GM19395 (cell line): ENCODE measurements at regions not wholly inside any gene's neighbourhood (a gene's known extent, or its start where the extent isn't known, plus 50 kb on each side); places are given as distances from the start of the nearest gene placed in this dataset.
"Not testable (repeated sequence)": the region's sequence is repeated elsewhere in the genome, so short reads cannot be mapped to it uniquely, and the experiment has no call there.

Experiments used
- ATAC-seq: cut with Tn5 transposase; IDR thresholded peaks from one replicate; pipeline ENCODE4 v1.9.1; 2021; ENCODE audit warnings: mild to moderate bottlenecking, moderate library complexity; ENCODE audit not compliant: unreplicated experiment

DNA sequence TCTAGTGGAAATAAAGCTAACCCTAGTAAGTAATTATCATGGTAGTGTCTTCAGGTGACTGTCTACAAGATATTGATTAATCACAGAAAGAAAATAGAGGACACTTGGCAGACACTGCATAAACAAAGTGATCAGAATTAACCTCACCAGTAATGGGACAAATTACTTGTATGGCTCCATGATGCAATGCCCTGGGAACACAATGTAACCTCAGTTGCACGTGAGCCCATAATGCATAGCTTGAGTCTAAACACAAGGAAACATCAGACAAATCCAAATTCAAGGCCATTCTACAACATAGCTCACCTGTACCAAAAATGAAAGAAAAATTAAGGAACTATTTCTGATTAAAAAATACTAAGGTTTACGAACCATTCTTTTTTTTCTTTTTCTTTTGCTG lies 92.4 kb upstream of the SSTR4 start:
- ATAC-seq, result no peak

DNA sequence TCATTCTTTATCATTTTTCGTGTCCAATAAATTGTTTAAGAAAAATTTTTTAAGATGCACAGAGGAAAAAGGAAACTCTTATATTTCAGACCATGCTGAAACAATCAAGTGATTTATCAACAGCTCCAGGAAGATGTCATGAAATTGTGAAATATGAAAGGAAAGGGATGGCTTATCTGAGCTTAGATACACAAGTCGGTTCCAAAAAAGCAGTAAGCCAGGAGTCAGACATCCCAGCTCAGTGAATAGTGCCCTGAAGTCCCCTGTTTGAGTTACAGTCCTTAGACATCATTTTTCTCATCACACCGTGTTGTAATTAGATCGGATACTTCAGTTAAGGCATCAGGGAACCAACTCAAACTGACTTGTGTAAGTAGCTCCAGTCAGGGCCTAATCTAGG lies 91.0 kb upstream of the SSTR4 start:
- ATAC-seq, result no peak

DNA sequence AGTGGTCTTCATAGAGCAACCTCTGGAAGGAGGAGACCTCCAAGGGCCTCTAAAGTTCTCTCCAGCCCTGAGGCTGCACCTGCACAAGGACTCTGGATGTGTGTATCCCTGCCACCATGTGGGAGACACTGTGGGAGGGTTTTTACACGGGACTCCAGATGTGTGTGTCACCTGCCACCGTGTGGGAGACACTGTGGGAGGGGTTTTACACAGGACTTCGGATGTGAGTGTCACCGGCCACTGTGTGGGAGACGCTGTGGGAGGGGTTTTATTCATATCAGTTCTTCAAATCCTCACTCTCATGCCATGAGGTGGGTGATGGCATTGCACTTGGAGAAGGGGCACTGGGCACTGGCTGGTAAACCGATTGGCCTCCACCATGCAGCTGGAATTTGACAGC lies 90.2 kb upstream of the SSTR4 start:
- no peak for ATAC-seq

DNA sequence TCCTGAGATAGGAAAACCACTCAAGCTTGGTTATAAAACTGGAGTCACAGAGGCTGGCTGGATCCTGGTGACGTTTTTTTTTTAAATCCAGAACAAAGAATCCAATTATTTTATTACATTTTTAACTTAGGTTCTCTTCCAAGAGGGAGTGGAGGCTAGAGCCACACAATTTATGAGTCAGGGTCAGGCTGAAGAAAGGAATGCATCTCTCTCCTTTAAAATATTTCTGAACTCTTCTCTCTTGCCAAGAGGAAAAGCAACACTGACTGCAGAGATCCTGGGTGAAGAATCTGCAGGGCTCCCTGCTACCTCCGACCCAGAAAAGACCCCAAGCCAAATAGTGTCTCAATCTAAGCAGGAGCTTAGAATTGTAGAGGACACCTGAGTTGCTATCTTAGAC lies 88.5 kb upstream of the SSTR4 start:
- ATAC-seq, result no peak

DNA sequence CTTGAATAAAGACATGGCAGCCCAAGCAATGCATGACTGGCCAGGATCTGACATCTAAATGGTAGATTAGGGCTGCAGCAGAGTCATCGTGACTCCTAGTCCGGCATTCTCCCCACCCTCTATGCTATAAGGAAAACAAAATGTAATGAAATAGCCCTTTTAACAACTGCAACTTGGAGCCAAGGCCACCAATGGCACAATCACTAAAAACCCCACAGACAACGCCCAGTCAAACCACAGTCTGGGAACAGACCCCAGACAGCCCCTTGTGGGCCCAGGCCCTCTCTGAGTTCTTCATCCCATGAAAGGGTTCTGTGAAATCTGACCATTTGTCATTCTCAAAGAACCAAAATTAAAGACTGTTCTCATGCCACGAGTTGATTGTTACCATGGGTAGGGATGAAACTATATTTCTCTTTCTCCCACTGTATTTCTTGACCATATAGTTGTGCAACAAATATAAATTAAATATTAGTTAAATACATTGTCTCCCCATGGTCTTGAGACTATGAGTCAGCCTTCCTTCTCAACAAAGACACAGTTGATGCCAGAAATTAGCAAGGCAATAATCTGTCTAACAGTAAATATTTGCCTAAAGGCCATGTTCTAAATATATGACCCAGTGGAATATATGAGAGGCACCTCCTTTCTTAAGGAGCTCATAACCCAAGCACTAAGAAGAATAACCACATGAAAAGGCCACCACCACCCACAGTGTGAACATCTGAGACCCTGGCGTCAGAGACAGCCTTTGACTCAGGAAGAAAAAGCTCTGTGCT lies 85.6 kb upstream of the SSTR4 start:
- ATAC-seq, result no peak

DNA sequence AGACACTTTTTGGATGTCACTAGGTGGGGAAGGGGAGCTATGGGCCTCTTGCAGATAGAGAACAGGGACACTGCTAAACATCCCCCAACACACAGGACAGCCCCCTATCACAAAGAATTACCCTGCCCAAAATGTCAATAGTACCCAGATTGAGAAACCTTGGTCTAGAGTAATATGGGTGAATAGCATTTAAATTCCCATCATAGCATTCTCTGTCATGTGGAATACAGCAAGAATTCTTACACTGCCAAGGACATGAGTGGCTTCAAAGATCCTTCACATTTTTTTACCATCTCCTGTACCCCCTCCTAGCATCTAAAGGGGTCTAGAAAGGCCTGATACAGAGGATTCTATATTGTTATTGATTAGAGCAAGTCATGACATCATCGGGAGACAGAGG lies 83.1 kb upstream of the SSTR4 start:
- no peak for ATAC-seq

DNA sequence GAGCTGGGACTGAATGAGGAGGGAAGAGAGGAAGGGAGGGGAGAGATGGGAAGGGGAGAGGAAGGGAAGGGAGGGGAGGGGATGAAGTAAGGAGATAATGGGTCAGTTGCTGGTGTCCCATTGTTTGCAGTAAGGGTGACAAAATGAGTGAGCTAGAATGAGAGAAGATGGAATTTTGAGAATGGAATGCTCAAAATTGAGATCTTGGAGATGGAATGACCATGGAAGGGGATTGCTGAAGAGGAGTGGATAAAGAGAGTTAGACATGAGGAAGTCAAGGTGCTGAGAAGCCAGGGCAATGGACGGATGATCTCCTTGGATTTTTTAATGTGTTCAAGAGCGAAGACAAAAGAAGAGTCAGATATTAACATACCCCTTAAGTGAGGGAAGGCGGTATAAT lies 80.5 kb upstream of the SSTR4 start:
- no peak for ATAC-seq

DNA sequence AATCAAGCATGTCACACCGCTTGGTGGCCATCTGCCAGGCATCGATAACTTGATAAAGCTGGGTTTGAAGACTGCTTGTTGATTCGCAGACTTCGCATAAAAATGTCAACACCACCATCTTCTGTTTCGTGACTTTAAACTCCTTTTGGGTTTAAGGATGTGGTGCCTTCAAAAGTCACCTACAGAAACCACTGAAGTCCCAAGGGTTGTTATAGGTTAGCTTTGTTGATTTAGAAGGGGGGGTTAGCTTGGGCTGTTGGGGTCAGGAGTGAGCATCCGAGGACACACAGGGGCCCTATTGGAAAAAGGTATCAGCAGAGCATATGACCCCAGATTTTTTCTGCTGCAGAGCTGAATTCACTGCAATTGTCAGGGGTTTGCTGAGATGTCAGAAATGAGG lies 76.7 kb upstream of the SSTR4 start:
- no peak for ATAC-seq

DNA sequence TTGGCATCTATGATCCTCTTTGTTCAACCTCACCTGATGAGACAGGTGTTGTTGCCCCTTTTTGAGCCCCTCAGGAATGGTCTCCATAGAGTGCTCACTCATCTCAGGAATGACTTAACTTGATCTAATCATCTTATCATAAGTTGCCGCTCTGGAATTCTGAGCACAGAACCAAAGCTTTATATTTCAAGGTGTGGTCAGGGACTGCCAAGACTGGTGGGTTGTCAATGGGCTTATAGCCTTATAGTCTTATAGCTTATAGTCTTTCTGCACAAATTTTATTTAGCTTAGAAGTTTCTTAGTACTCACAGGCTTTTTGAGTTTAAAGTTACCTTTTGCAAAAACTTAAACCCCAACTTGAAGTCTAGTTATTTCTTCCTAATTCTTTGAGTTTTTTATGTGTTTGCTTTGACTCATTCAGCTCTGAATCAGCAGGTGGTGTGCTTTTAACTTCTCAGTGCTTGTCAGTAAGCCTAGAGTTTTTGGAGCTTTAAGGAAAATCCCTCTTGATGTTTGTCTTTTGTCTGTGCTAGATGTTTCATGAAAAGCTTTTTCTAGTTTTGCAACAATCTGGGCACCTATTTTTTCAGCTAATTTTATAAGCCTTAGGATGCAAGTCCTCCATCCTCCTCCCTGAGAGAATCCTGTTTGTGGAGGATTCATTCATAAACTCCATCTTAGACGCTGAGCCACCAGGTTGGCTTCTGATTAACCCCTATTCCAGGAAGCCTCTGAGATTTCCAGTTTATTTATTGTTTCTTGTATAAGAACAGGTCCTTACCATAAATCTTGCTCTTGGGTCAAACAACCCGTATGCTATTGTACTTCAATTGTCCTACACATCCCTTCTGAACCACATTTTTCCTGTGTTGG lies 72.3 kb upstream of the SSTR4 start:
- ATAC-seq, result no peak

DNA sequence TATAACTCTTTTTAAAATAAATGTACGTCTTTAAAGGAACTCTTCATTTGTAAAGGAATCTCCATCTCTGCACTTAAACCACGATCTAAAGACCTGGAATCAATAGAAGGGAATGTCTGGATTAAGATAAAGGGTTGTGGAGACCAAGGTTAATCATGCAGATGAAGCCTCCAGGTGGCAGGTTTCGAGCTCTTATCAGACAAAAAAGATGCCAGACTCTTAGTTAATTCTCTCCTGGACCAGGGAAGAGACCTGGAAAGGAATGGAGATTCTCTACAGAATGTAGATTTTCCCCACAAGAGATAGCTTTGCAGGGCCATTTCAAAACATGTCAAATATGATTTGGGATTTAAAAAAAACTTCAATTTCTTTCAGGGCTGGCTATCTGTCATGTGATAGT lies 71.5 kb upstream of the SSTR4 start:
- no peak for ATAC-seq

DNA sequence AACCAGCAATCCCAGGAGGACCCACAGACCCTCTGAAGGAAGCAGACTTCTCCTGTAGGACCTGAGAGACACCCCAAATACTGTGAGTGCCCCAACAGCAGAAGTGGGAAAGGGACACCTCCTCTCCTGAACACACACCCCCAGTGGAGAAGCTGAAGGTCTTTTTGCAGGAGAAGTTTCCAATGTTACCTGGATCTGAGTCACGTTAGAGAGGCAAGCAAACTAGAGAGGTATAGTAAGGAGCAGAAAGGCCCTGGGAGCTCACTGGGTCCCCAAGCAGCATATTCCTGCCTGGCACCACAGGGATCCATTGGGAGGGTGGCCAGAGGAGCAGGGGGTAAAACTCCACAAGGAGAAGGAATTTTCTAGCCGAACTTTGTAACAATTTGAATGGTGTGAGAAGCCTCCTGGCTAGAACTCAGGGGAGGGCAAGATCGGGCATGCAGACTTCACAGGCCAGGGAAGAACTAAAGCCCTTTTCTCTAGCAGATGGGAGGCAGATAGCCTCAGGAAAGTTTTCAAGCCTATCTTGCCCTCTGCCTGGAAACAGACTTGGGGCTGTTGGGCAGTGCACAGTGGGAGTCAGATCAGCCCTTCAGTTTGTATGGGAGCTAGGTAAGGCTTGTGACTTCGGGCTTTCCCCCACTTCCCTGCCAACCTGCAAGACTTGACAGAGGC lies 68.2 kb upstream of the SSTR4 start:
- ATAC-seq, result no peak

DNA sequence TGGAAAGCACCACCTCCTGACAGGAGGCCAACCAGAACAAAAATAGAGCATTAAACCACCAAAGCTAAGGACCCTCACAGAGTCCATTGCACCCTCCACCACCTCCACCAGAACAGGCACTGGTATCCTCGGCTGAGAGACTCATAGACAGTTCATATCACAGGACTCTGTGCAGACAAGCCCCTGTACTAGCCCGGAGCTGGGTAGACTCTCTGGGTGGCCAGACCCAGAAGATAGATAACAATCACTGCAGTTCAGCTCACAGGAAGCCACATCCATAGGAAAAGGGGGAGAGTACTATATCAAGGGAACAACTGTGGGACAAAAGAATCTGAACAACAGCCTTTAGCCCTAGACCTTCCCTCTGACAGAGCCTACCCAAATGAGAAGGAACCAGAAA lies 67.4 kb upstream of the SSTR4 start:
- not testable (repeated sequence) for ATAC-seq

DNA sequence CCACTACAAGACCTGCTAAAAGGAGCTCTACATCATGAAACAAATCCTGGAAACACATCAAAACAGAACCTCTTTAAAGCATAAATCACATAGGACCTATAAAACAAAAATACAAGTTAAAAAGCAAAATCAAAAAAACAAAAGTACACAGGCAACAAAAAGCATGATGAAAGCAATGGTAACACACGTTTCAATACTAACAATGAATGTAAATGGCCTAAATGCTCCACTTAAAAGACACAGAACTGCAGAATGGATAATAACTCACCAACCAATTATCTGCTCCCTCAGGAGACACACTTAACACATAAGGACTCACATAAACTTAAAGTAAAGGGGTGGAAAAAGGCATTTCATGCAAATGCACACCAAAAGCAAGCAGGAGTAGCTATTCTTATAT lies 66.1 kb upstream of the SSTR4 start:
- ATAC-seq, result not testable (repeated sequence)

DNA sequence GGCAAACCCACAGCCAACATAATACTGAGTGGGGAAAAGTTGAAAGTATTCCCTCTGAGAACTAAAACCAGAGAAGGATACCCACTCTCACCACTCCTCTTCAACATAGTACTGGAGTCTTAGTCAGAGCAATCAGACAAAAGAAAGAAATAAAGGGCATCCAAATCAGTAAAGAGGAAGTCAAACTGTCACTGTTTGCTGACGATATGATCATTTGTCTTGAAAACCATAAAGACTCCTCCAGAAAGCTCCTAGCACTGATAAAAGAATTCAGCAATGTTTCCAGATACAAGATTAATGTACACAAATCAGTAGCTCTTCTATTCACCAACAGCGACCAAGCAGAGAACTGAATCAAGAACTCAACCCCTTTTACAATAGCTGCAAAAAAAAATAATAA lies 64.0 kb upstream of the SSTR4 start:
- ATAC-seq, result not testable (repeated sequence)

DNA sequence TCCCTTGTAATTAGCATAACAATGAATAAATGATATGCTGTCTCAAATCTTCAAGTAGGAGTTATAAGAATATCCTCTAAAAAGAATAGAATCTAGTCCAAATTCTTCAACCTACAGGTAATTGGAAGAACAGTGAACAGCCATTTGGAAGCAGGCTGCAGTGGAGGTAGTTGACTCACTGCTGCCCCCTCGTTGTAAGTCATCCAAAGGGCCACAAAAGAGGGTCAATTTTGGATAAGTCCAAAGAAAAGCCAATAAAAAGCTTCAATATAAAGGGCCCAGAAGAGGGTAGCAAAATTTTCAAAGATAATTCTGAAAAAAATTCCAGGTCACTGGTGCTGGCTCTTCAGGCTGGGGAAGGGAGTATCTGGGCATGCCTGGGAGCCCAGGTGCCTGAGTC lies 60.8 kb upstream of the SSTR4 start:
- ATAC-seq, result no peak

DNA sequence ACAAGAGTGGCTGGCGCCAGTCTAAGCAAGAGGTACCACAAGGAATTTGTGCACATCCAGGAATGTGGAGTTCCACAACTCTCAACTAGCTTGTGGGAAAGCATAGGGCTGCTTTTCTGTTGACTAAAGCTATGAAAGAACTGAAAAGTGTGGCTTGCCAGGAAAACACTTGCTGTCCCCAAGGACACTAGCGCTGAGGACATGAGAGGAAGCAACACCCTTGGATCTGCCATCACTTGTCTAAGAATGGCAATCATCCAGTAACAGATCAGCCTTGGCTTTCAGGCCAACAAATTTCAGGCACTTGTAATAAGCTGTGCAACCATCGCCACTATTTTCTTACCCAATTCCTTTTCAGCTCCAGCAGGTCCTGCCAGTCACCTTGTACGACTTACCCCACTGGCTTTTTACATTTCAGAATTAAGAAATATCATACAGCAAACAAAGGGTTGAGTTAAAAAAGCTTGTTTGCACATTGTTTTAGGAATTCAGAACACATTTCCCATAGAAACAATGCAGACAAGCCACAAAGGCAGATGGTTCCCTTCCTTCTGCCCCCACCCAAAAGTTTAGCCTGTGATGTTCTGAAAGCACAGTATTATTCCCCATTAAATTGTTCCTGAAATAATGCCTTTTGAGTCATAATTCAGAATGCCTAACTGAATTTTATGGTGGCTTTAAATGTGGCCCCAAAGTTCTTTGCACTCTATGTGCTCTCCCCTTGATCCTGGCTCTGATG lies 57.9 kb upstream of the SSTR4 start:
- ATAC-seq, result no peak

DNA sequence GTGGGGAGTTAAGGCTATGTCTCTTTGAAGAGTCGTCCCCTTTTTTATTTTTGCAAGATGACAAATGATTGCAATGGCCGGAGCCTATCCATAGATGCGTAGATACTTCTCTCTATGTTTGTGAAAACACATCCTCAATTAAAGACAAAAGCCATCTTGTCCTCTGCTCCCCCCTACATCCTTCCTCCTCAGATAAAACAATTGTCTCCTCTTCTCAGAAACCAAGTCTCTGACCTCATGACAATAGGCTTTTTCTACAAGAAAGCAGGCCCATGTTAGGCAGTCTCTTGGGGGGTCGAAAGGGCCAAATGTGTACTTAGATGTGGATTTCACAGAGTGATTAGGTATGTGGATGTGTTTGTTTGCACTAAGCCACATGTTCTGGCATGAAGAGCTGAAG lies 51.1 kb upstream of the SSTR4 start:
- no peak for ATAC-seq

DNA sequence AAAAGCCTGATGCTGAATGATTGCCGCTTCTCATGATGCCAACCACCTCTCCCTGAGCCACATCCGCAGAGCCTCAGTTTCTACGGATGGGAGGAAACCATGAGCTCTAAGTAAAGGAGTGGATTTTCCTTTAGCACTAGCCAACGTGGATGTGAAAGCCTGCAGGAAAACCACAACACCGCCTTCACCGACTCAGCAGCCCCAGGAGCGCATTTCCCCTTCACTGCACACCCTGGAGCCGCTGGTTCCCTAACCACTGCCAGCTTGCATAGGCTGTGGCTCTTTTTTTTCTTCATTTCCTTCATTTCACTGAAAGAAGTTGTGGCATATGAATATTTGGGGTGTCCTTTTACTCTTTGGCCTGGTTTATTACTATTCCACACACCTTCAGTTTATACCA lies 50.5 kb upstream of the SSTR4 start:
- no peak for ATAC-seq

DNA sequence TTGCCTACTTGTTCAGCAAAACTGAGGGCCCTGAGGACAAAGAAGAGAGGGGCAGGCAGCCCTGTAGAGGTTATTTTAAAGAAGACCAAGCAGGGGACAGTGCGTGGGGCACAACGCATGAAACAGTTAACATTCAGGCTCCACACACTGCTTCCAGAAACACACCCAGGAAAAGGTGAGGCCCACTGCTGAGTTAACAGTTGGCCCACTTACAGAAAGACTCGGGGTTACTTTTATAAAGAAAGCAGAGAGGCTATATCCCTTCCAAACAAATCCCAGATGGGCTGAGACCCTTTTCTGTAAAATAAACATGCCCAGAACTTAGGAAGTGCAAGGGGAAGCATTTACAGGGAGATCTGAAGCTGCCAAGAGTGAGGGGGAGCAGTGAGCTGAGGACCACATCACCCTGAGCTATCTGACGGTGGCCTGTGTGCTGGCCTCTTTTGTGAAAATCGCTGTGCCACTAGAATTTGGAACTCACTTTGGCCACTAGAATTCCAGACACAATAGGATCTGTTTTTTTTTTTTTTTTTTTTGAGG lies 49.8 kb upstream of the SSTR4 start:
- ATAC-seq, result no peak
